GM20431 (cell line): ENCODE measurements at regions not wholly inside any gene's neighbourhood (a gene's known extent, or its start where the extent isn't known, plus 50 kb on each side); places are given as distances from the start of the nearest gene placed in this dataset.

ENCODE experiments used
- in situ Hi-C: fragments of 300-500 bp; cut with MseI, MboI; formaldehyde crosslinking; loops from one replicate; pipeline ENCODE4 v1.15.0; 2020; ENCODE audit warnings: low sequenced_read_pairs; ENCODE audit not compliant: unreplicated experiment

DNA sequence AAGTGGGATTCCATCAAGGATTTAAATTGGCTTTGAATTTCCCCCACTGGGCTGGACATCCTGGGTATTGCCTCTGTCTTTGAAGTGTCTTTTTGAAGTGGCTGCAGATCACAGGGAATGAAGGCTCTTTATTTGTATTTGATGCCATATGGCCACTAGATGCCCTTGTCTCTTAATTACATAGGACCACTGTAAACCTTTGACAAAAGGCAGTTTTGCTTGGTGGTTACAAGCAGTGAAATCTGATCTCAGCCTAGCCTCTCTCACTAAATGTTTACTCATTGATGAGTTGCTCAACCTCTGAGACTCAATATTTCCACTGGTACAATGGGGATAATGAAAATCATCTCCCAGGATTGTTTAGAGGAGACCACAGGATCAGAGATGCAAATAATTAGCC, 102.2 kb downstream of the INSIG2 start:
- in situ Hi-C loops, result no loop called here

DNA sequence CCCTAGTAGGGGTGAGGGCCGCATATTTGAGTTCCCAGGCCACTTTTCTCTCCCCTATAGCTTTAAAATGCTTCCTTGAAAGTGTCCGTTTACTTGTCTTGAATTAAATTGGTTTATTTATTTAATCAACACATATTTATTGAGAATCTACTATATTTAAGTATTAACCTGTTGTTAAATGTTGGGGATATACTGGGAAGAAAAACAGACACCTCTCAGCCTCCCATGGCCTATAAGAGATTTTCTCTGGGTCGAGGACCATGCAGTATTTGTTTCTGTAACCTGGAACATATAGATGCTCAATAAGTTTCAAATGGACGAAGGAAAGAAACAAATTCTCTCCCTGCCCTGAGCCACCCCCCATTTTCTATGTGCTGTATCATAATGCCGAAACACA, 98.6 kb downstream of the INSIG2 start:
- in situ Hi-C loops, result no loop called here

DNA sequence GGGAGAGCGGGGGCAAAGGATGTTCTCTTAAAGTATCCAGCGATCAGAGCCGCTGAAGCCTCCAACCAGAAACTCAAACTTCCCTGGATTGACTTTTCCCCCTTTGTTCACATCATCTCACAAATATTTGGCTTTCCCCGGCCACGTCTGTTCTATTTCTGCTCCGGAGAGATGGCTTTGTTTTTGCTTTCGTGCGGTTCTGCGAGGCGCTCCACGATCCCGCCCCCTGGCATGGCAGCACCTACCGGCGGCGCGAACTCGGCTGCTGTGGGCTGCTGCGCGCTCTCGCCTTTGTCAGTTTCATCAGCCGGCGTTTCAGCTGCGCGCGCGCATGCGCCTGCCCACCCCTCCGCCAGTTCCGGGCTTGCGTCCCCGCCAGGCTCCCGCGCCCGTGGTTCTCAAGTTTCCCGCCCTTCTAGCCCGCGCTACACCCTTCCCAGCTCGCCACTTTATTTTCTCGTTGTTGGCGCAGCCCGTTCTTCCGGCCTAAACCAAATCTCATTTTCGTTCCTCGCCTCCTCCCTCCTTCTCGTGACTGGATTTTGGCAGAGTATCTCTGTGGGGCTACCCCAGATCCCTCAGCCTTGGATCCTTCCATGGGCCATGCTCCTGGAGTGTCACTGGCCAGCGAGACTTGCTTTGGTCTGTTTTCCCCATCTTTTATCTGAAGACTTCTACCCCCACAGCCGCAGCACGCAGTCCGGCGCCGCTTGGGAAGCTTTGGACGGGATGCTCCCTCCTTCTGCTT, 98.0 kb downstream of the INSIG2 start:
- in situ Hi-C loops, result no loop called here

DNA sequence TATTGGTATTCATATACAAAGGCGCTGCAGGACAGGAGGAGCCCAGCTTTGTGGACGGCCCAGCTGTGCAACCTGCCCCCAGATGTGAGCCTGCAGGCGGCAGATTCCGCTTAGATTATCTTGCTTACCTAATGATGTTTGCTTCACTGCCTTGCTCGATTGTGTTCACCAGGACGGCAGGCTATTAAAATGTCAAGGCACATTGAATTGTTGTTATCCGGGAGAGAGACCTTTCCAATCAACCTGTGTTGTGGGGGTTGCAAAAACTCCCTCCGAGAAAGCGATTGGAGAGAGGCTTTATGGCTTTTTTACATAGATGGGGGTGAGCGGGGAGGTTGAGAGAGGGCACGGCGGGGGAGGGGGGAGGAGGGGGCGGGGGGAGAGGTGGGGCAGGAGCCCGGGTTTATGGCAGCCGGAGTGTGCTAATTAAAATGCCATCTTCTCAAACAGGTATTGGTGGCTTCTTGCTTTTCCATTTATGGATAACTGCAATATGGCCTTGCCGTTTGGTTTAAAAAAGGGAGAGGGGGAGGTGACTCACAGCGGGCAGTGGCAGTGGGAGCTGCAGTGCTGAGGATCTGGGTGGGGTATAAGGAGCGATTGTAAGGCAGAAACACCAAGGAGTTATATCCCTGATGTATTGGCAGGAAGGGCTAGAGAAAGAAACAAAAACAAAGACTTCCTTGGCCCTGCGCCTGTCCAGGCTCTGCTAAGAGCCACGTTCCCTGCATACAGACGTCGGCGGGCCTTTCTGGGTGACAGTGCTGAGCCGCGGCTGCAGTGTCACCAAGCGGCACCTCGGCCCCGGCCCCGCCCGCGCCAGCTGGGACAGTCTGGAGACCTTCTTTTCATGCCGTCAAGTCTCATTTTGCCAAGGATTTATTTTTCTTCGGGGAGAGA, 97.2 kb downstream of the INSIG2 start:
- in situ Hi-C loops, result no loop called here

DNA sequence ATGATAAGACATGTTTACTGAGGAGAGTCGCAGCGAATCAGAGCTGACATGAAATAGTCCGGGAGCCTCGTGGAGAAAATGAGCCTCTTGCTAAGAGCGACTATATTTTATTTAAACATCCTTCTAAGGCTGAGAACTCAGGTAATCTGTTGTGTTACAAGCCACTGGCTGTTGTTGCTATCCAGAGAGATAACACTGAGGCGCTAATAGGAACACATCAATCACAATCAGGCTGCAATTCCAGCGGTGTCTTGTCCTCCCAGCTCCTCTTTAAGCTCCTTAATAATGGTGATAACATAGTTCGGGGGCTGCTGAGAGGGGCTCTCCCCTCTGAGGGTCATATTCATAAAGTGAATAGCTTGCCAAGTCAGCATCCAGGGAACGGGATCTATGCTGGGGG, 95.1 kb downstream of the INSIG2 start:
- in situ Hi-C loops, result no loop called here

DNA sequence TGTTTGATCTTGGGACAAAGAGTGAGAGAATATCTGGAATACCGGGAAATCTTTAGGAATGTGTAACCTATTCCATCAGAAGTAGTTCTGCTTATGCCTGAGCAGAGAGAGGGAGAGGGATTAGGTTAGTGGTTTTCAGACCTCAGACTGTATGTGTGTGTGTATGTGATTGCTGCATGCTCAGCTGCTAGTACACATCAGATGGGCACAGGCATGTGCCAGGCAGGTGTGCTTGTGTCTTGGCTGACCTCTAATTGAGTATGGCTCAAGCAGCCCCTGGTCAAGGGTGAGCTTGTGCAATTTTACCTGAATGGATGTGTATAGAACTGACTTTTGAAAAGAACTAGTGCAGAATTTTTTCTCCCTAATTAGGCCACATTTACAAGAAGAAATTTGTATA, 91.2 kb downstream of the INSIG2 start:
- in situ Hi-C loops, result no loop called here

DNA sequence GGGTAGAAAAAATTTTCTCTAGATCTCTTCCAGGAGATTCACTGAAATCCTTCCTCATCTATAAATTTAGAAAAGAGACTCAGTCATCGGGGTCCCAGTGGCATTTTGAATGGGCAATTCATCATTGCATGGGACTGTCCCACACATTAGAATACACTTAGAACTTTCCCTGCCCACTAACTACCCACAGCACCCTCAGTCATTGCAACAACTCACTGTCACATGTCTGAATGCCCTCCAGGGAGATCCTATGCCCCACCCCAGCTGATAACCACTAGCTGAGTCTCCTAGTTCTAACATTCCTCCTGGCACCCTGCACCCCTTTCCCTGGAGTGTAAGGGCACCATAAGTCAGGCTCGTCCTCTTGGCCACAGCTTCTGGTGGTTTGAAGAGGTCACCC, 89.6 kb downstream of the INSIG2 start:
- in situ Hi-C loops, result no loop called here

DNA sequence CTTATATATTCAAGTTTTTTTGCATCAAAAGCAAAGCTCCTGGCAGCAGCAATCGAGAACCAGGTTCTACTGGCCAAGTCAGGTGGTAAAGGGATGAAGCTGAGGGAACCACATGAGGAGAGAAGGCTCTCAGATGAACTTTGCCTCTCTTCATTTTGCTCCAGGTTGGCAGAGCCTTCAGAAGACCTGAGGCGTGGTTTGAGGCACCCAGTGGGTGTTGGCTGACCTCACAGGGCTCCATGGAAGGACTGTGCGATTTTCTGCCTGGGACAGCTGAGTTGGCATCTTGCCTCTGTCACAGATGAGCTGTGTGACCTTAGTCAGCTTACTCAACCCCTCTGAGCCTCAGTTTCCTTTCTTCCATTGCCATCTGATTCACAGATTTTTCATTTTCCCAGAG, 89.0 kb downstream of the INSIG2 start:
- in situ Hi-C loops, result no loop called here

DNA sequence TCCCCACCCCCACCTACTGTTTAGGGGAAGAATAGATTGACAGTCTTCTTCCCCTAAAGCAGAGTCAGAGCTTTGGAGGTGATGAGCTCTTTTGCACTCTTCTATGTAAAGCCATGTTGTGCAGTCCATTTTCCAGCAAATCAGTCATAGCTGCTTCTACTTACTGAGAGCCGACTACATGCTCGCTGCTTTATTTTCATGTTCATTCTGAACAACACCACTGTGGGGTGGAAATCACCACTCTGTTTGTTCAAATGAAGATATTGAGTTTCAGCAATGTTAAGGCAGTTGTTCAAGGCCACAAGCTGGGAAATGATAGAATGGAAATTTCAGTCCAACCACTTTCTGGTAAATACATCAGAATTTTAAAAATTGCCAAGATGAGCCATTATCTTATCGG, 88.3 kb downstream of the INSIG2 start:
- in situ Hi-C loops, result no loop called here

DNA sequence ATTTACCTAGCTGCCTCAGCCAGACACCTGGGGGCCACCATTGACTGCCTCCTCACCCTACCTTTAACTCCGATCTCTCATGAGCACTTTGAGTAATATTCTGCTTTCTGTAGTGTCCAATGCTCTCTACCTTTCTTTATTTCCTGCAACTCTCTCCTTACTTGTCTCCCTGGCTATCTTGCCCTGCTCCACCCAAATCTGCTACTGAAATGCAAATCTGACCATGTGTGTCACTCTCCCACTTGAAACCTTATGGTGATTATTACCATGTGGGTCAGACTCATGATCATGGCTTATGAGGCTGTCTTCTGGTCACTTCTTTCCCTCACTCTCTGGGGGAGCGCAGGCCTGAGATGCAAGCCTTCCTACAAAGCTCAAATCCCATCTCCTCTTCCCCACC, 83.3 kb downstream of the INSIG2 start:
- in situ Hi-C loops, result no loop called here

DNA sequence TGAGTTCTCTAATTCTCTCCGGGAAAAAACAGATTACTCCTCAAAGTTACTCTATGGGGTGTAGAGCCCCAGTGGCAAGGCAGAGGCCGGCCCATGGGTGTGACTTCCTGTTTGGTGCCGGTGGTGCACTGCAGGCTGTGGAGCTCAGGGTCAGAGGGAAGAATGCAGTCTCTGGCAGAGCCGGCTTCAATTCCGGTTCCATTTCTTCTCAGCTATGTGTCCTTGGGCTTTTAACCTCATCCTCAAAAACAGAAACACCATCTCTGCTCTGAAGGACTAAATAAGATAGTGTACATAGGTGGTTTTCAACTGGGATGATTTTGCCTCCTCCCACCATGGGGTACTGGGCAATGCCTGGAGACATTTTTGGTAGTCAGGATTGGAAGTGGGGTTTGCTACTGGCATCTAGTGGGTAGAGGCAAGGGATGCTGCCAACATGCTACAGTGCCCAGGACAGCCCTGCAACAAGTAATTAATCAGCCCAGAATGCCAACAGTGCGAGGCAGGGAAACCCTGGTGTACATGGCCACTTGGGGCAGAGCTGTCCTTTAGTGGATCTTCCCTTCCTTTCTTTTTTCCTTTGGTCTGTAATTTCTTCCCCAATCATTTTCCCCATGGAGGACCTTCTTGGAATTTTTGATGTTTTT, 81.2 kb downstream of the INSIG2 start:
- in situ Hi-C loops, result no loop called here

DNA sequence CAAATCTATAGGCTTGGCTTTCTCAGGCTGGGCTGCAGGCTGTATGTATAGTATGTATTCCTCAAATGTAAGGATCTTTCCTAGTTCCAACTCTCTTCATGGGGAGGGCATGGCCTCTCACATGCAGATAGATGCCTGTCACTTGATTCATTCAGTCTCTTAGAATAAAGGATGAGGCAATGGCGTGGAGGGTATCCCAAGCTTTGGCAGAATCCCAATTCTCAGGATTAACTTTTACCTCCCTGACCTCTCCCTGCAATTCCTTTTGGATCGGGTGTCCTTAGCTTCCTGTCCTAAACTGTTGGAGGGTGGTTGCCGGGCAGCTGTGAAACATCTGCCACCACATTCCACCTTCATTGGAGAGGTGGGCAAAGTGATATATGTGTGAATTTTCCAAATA, 80.3 kb downstream of the INSIG2 start:
- in situ Hi-C loops, result no loop called here

DNA sequence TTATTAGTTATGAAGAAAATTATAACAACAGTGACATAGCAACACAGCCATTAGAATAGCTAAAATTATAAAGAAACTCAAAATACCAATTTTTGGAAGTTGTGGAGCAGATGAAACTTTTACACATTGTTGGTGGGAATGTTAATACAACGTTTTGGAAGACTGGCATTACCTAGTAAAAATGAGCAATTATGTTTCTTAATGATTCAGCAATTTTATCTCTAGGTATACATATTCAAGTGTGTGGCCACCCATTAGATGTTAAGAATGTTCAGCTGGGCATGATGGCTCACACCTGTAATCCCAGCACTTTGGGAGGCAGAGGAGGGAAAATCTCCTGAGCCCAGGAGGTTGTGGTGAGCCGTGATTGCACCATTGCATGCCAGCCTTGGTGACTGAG, 78.8 kb downstream of the INSIG2 start:
- in situ Hi-C loops, result no loop called here

DNA sequence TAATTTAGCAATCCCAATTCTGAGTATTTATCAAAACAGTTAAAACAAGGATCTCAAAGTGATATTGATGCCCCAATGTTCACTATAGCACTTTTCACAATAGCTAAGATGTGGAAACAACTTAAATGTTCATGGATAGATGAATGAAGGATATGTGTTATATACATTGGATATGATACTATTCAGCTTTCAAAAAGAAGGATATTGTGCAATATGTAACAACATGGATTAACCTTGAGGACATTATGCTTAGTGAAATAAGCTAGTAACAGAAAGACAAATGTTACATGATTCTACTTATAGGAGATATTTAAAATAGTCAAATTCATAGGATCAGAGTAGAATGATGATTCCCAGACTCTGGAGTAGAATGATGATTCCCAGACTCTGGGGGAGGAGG, 78.0 kb downstream of the INSIG2 start:
- in situ Hi-C loops, result no loop called here

DNA sequence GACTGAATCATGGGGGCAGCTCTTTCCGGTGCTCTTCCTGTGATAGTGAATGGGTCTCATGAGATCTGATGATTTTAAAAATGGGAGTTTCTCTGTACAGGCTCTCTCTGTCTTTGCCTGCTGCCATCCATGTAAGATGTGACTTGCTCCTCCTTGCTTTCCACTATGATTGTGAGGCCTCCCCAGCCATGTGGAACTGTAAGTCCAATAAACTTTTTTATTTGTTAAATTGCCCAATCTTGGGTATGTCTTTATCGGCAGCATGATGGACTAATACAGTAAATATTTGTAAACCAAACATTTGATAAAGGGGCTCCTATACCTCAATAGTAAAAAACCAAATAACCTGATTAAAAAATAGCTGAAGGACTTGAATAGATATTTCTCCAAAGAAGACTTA, 77.3 kb downstream of the INSIG2 start:
- in situ Hi-C loops, result no loop called here
